Kidney (tissue), 13 donors: ENCODE measurements at regions not wholly inside any gene's neighbourhood (a gene's known extent, or its start where the extent isn't known, plus 50 kb on each side); places are given as distances from the start of the nearest gene placed in this dataset.

Source experiments
- DNase-seq, 5 donors: peaks; one replicate each; pipeline ENCODE4 v3.0.0-alpha.2; 2013 to 2020
- FAIRE-seq: peaks from 2 replicates; lab custom pipeline; 2012; peaks lifted over from hg19 to GRCh38; lab: Jason Lieb, UNC
- H3K27ac ChIP-seq, 2 donors: one replicate each; pipeline ENCODE4 v1.7.0; 2013; ENCODE audit warnings: low read depth in 2 of 2, low read length in 2 of 2, inconsistent platforms in 1 of 2
- H3K27me3 ChIP-seq: one replicate; pipeline ENCODE4 v1.7.1; 2013; ENCODE audit warnings: low read length, inconsistent platforms; ENCODE audit not compliant: control insufficient read depth, insufficient read depth
- H3K36me3 ChIP-seq, 3 donors: one replicate each; pipeline versions ENCODE4 v1.7.0 to v1.7.1; 2013; ENCODE audit warnings: low read length in 3 of 3, control low read depth in 1 of 3, inconsistent platforms in 1 of 3; ENCODE audit not compliant: insufficient read depth in 3 of 3, control insufficient read depth in 2 of 3
- H3K4me1 ChIP-seq, 3 donors: one replicate each; pipeline versions ENCODE4 v1.7.0 to v1.7.1; 2013; ENCODE audit warnings: low read length in 3 of 3, inconsistent platforms in 1 of 3, low read depth in 1 of 3; ENCODE audit not compliant: control insufficient read depth in 2 of 3, insufficient read depth in 2 of 3
- H3K4me3 ChIP-seq, 3 donors: one replicate each; pipeline versions ENCODE4 v1.7.0 to v1.8.1; 2013; ENCODE audit warnings: low read length in 3 of 3, control low read depth in 1 of 3, inconsistent platforms in 1 of 3
- H3K9ac ChIP-seq, 3 donors: one replicate each; pipeline versions ENCODE4 v1.7.0 to v1.7.1; 2013; ENCODE audit warnings: low read length in 3 of 3, control low read depth in 1 of 3, inconsistent platforms in 1 of 3
- H3K9me3 ChIP-seq, 3 donors: one replicate each; pipeline versions ENCODE4 v1.7.0 to v1.7.1; 2013; ENCODE audit warnings: low read length in 3 of 3, control low read depth in 1 of 3, inconsistent platforms in 1 of 3; ENCODE audit not compliant: control insufficient read depth in 2 of 3, insufficient read depth in 1 of 3
- intact Hi-C: fragments of 100-400 bp; cut with DNase I; formaldehyde crosslinking; loops from one replicate; pipeline ENCODE4 v1.11.1; 2022
- TF ChIP-seq, protein P1 (sequence below): IDR thresholded peaks from 3 replicates; pipeline ENCODE4 v1.5.1; 2012; ENCODE audit warnings: mild to moderate bottlenecking, moderate library complexity, borderline replicate concordance; ENCODE audit not compliant: insufficient read depth; ENCODE audit errors: extremely low read depth
- donor health status: control.
- donor health status: control.
- donor health status: control.
- donor health status: control.
- donor health status: control.
- donor health status: DM: yes; HTN: yes; CAD: no.
- donor health status: Normal renal cell carcinoma (clear cell type).

DNA sequence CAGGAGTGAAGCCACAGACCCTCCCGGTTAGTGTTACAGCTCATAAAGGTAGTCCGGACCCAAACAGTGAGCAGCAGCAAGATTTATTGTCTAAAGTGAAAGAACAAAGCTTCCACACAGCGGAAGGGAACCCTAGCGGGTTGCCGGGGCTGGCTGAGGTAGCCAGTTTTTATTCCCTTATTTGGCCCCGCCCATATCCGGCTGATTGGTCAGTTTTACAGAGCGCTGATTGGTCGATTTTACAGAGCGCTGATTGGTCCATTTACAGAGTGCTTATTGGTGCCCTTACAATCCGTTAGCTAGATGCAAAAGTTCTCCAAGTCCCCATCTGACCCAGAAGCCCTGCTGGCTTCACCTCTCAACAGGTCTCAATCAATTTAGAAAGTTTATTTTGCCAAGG is 126.0 kb upstream of the RFC3 start:
- TF ChIP-seq, protein P1, sequence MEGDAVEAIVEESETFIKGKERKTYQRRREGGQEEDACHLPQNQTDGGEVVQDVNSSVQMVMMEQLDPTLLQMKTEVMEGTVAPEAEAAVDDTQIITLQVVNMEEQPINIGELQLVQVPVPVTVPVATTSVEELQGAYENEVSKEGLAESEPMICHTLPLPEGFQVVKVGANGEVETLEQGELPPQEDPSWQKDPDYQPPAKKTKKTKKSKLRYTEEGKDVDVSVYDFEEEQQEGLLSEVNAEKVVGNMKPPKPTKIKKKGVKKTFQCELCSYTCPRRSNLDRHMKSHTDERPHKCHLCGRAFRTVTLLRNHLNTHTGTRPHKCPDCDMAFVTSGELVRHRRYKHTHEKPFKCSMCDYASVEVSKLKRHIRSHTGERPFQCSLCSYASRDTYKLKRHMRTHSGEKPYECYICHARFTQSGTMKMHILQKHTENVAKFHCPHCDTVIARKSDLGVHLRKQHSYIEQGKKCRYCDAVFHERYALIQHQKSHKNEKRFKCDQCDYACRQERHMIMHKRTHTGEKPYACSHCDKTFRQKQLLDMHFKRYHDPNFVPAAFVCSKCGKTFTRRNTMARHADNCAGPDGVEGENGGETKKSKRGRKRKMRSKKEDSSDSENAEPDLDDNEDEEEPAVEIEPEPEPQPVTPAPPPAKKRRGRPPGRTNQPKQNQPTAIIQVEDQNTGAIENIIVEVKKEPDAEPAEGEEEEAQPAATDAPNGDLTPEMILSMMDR: no peak
- Histone ChIP-seq H3K4me3 (no peak overlapping the region), H3K27me3 (no peaks in the 10 kb centered on the region), H3K4me1 (no peaks in the 10 kb centered on the region), H3K9ac (no peak overlapping the region), H3K27ac (no peak overlapping the region), H3K9me3 (no peaks in the 10 kb centered on the region), H3K36me3 (no peaks in the 10 kb centered on the region)
- FAIRE-seq (no peak), DNase-seq (no peak)
- intact Hi-C loops: no loop called here

DNA sequence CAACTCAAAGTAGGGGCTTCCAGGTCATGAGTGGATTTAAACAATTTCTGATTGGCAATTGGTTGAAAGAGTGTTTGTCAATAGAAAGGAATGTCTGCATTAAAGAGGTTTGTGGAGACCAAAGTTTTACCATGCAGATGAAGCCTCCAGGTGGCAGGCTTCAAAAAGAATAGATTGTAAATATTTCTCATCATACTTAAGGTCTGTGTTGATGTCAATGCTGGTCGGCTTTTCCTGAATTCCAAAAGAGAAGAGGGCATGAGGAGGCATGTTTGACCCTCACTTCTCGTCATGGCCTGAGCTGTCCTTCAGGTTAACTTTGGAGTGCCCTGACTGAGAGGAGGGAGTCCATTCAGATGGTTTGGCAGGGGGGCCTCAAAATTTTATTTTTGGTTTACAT is 125.4 kb upstream of the RFC3 start:
- DNase-seq: no peak
- TF ChIP-seq, protein P1: no peak
- no peak for FAIRE-seq

DNA sequence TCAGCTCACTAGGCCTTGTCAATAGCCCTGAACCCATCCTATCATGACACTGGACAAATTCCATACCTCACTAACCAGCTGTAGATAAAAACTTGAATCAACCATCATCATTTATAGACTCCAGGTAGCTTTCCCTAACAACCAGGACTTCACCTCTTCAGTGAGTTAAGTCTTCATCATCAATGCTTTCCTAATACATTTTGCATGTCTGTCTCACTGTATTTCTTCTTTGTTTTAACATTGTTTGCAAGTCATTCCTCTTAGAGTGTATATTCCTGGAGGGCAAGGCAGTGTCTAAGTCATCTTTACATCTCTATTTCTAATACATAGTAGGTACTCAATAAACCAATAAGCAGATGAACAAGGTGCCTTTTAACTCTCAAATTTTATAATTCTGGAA is 123.4 kb upstream of the RFC3 start:
- Histone ChIP-seq H3K27ac (no peak overlapping the region), H3K36me3 (no peaks in the 10 kb centered on the region), H3K4me3 (no peak overlapping the region), H3K4me1 (no peaks in the 10 kb centered on the region), H3K9me3 (no peaks in the 10 kb centered on the region), H3K9ac (no peak overlapping the region), H3K27me3 (no peaks in the 10 kb centered on the region)
- TF ChIP-seq, protein P1: no peak
- FAIRE-seq: no peak
- intact Hi-C loops: no loop called here
- no peak for DNase-seq

More for the DNA sequence above, 125.4 kb upstream of the RFC3 start:
- H3K9ac ChIP-seq: no peak overlapping the region
- no peaks in the 10 kb centered on the region for H3K36me3 ChIP-seq
- no peak overlapping the region for H3K4me3 ChIP-seq
- intact Hi-C loops: no loop called here
- no peaks in the 10 kb centered on the region for H3K4me1 ChIP-seq
- no peak overlapping the region for H3K27ac ChIP-seq
- no peaks in the 10 kb centered on the region for H3K27me3 ChIP-seq
- H3K9me3 ChIP-seq: no peaks in the 10 kb centered on the region

DNA sequence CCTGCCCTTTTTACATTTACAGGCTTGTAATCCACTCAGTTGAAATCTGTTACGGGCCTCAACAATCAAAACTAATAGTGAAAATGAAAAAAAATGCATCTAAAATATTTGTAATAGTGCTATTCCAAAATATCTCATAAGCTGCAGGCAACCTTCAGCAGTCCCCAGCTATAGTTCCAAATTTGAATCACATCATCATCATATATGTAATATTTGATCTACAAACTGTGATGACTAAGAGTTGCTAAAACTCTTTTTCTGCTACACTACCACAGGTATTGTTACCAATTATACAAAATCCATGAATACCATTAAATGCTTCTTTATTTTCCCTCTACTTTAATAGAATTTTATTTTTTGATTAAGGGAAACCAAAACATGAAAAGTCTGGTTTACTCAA is 121.4 kb upstream of the RFC3 start:
- no peak for FAIRE-seq
- no peaks in the 10 kb centered on the region for H3K4me1 ChIP-seq

More for the DNA sequence above, 121.4 kb upstream of the RFC3 start:
- DNase-seq: no peak
- TF ChIP-seq, protein P1: no peak
- no peak overlapping the region for H3K27ac ChIP-seq
- no peaks in the 10 kb centered on the region for H3K36me3 ChIP-seq
- H3K4me3 ChIP-seq: no peak overlapping the region
- intact Hi-C loops: no loop called here
- no peak overlapping the region for H3K9ac ChIP-seq
- no peaks in the 10 kb centered on the region for H3K9me3 ChIP-seq
- no peaks in the 10 kb centered on the region for H3K27me3 ChIP-seq
